Fibroblast of skin of back (primary cell): ENCODE measurements at regions not wholly inside any gene's neighbourhood (a gene's known extent, or its start where the extent isn't known, plus 50 kb on each side); places are given as distances from the start of the nearest gene placed in this dataset.

Source experiments
- DNase-seq: peaks from one replicate; pipeline ENCODE4 v3.0.0-alpha.2; 2013

DNA sequence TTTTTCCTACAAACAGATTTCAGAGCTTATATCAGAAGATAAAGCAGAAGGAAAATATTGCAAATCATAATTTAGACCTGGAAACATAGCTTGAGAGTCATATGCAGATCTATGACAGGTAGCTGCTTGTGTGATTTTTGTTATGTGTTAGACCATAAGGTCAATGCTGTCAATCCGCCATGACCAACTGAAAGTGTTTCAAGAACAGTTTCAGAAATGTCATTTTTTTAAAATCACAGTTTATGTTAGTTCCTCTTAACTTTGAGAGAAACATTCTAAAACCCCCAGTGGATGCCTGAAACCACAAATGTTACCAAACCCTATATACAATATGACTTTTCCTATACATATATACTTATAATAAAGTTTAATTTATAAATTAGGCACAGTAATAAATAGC lies 391.3 kb upstream of the FAM241A start:
- DNase-seq, result no peak

GRCh38 chr4:111755571-111755970 lies 389.7 kb upstream of the FAM241A start:
- DNase-seq, result no peak

- DNase-seq, result peak; percentile 60
Observed at GRCh38 chr4:111761531-111761930, 383.7 kb upstream of the FAM241A start.

GRCh38 chr4:111770514-111770913 lies 374.7 kb upstream of the FAM241A start:
- DNase-seq, result no peak

- peak; percentile 2 for DNase-seq
Observed at GRCh38 chr4:111773858-111774257, 371.4 kb upstream of the FAM241A start.

DNA sequence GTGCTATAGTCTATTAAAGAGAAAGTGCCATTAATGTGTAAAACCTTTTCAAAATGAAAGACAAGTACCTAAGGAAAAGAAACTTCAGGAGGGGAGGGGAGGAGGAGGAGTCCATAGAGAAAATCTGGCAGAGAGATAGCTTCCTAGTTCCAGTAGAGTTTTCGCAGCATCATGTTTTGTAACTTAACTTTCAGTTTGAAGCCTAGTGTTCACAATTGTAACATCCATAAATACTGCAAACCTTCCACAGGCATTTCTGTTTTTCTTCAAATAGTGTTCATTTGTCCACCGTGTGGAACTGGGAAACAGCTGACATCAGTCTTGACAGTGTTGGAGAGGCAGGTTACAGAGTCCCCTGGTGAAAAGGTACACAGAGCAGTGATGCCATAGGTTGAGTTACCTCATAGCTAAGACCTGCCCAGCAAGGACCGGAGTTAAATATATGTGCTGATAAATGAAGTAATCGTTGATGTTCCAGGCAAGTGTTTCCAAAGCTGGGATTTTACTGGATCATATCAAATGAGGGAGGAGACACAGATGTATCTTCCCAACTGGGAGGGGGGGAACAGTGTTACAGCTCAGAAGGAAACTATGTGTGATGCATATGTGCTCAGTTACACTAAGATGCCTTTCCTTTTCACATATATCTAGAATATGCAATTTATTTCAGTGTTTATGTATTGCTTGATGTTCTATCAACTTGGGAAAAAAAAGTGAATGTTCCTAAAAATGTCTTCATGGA lies 369.5 kb upstream of the FAM241A start:
- DNase-seq, result peak; percentile 51

- peak; percentile 46 for DNase-seq
Observed at GRCh38 chr4:111776561-111776960, 368.7 kb upstream of the FAM241A start.

DNA sequence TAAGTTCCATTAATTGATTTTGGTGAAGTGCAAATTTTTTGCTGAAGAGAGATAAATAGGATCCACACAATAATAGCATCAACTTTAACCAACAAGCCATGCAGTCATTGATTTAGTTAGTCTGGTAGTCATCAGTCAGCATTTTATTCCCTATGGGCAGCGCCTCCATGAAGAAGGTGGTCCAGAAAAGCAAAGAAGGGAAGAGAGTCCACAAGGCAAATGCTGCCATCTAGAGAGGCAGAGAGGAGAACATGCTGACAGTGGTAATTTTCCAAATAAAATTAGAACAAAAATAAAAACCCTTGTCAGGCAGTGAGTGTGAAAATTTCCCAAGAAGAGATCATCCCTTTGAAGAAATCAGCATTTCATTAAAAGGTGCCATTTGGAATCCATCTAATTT lies 366.7 kb upstream of the FAM241A start:
- DNase-seq, result peak; percentile 5

DNA sequence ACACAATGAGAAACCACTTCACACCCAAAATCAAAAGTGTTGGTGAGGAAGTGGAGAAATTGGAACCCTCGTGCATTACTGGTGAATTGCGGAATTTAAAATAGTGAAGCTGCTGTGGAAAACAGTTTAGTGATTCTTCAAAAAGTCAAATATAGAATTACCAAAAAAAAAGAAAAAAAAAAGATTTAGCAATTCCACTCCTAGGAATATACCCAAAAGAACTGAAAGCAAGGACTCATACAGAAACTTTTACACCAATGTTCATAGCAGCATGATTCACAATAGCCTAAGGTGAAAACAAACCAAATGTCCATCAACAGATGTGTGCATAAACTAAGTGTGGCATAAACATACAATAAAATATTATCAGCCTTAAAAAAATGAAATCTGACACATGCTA lies 364.3 kb upstream of the FAM241A start:
- no peak for DNase-seq

GRCh38 chr4:111781611-111782010 lies 363.6 kb upstream of the FAM241A start:
- no peak for DNase-seq

GRCh38 chr4:111788099-111788498 lies 357.2 kb upstream of the FAM241A start:
- DNase-seq, result no peak

DNA sequence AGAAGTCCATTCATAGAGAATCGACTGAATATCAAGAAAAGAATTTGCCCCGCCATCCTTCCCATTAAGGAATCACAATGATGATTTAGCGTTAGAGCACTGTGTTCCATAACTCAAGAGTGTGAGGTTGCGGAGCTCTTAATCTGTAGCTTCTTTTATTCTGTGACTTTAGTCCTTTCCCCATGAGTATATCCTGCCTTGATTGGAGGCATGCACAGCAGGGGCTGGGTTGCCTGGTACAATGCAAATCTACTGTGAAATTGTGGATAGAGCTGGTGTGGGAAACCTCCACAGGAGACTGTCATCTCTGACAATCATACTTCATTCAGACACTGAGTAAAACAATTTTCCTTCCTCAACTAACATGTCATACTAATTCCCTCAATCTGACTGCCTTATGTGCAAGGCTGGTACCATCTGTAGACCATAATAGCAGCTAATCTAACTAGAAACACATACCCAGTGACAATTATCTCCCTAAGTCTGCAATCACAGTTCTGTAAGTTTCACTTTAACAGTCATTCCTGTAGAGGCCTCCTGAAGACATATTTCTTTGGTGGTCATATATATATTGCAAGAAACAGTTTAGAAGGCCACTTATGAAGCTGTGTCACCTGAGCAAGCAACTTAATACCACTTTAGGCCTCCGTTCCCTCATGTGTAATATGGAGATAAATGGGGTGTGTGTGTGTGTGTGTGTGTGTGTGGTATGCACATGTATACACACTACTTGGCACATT lies 355.2 kb upstream of the FAM241A start:
- DNase-seq, result no peak

DNA sequence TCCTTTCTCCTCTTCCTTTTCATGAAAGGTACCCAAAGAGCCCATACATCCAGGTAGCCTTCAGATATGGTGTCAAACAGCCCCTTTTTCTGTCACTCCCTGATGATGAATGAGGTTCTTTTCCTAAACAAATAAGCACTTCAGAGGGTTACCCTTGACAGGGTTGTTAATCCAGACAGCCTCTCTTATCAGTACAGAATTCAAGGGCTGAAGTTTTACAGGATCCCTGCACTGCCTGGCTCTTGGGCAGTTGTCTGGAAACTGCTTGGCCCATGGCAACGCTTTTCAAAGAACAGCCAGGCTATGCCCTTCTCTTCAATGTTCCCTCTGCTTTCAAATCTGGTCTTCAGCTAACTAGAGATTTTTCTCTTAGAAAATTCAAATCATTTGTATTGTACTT lies 352.6 kb upstream of the FAM241A start:
- DNase-seq, result no peak

DNA sequence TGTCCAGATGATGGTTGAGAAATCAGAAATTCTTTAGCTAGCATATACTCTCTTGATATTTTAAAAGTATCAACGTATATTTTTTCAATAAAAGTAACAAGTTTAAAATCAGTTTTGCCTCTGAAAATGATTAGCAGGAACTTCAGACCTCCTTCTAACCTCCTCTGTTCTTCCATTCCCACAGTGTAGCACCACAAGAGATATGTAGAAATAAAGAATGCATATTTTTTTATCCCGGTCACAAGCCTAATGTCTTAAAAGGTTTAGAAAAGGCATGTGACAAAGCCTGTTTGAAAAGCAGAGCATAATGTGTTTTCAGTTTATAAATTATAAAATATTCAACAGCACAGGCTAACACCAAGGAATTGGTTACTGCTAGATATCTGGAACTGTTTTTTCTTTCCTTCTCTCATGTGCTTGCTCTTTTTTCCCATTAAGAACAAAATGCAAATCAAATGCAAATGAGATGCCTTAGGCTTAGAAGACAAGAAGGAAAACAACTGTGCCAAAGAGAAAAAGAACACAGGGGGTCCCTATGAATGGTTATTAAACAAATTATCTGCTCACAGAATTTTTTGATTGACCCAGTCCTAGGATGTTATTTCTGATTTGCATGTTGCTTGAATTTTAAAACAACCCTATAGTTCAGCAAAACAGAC lies 351.7 kb upstream of the FAM241A start:
- no peak for DNase-seq

- no peak for DNase-seq
Observed at GRCh38 chr4:111797455-111798163, 347.6 kb upstream of the FAM241A start.

- no peak for DNase-seq
Observed at GRCh38 chr4:111798840-111799239, 346.4 kb upstream of the FAM241A start.

DNA sequence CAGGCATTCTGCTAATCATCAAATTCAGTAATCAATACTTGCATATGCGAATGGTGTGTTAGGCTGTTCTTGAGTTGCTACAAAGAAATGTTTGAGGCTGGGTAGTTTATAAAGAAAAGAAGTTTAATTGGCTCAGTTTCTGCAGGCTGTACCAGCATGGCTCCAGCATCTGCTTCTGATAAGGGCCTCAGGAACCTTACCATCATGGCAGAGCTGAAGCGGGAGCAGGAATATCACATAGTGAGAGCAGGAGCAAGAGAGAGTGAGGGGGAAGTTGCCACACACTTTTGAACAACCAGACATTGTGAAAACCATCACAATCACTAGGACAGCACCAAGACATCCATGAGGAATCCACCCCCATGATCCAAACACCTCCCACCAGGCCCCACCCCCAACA lies 344.7 kb upstream of the FAM241A start:
- no peak for DNase-seq

DNA sequence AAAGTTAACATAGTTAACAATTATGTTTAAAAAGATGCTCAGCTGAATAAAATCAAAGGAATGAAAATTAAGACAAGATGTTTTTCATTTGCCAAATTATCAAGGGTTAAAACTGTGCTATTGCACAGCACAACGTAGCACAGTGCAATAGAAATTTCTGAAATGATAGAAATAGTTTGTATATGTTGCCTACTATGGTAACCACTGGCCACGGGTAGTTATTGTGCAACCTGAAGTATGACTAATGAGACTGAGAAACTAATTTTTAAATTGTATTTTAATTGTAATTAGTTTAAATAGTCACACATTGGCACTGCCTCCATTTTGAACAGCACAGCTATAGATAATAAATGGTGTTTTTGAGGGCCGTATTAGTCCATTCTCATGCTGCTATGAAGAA lies 343.1 kb upstream of the FAM241A start:
- no peak for DNase-seq

GRCh38 chr4:111806331-111806730 lies 338.9 kb upstream of the FAM241A start:
- peak; percentile 0 for DNase-seq

DNA sequence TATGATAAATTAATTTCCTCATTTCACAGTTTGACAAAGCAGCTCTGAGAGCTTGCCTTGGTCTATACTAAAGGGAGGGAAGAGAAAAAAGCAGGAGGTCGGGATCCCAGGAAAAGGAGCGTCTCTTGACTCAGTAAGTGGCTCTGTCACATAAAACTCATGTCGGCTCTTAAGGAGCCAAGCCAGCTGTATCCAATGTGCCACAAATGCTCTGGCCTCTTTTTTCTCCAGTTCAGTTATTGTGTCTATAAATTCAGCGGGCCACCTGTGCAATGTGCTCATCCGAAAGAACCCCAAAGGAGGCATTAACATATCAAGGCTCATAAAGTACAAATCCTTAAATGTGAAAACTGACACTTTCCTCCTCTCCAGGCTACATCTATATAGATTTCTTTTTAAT lies 337.7 kb upstream of the FAM241A start:
- no peak for DNase-seq

- DNase-seq, result no peak
Observed at GRCh38 chr4:111808174-111808573, 337.1 kb upstream of the FAM241A start.

DNA sequence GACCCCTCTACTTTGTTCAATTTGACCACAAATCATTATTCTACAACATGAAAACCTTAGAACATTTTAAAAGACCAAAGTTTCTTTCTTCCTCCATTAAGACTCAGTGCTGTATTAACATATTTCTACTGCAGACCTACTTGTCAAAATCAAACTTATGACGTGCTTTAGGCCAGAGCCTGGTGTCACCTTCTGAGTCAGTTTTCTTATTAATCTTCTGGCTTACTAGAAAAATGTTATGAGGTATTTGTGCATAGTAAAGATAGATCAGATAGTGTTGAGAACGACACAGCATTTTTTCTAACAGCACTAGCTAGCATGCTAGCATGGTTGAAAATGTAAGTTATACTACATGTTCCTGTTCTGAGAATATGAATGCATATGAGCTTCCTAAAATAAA lies 333.6 kb upstream of the FAM241A start:
- no peak for DNase-seq

DNA sequence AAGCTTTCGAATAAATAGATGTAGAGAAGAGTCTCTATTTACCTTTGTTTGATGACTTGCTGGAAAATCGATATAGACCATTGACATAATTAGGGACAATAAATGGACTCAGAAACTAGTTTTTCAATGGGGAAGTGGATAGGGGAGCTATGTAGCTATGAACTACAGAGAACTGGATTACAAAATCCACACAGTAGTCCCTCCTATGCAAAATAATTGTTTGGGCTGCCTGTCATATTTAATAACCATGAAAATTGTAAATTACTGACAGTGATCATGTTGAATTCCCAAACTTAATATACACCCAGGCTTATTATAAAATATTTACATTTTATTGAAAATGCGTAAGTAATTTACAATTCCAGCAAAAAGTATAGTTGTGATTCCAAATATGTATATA lies 333.1 kb upstream of the FAM241A start:
- no peak for DNase-seq
